H1 (cell line): ENCODE measurements at regions not wholly inside any gene's neighbourhood (a gene's known extent, or its start where the extent isn't known, plus 50 kb on each side); places are given as distances from the start of the nearest gene placed in this dataset.

Experiments used
- CTCF ChIA-PET: fragments of 300-600 bp; sonication (Branson Sonifier 250); formaldehyde crosslinking; loops from one replicate; lab custom pipeline; 2021; ENCODE audit not compliant: partially characterized antibody; lab: Charles Lee
- POLR2A ChIA-PET: fragments of 300-600 bp; sonication (Branson Sonifier 250); formaldehyde crosslinking; loops from one replicate; lab custom pipeline; 2021; ENCODE audit warnings: inconsistent platforms; ENCODE audit not compliant: partially characterized antibody; lab: Charles Lee
- DNase-seq, 2 experiments: peaks; one replicate each; pipeline versions ENCODE4 v3.0.0 to v3.0.0-alpha.2; 2010 to 2022; ENCODE audit warnings: low spot score in 2 of 2, low read depth in 1 of 2, mixed read lengths in 1 of 2
- FAIRE-seq: peaks from 2 replicates; lab custom pipeline; 2011; peaks lifted over from hg19 to GRCh38; lab: Jason Lieb, UNC
- H2AFZ ChIP-seq: 2 replicates; pipeline ENCODE4 v1.8.1; 2012; ENCODE audit warnings: low read length, inconsistent platforms
- H2AK5ac ChIP-seq: 2 replicates; pipeline ENCODE4 v1.6.1; 2013; ENCODE audit warnings: low read depth, low read length
- H2BK120ac ChIP-seq: replicated peaks from 2 replicates; pipeline ENCODE3; 2013; ENCODE audit warnings: low read depth, low read length, inconsistent platforms
- H2BK12ac ChIP-seq: 2 replicates; pipeline ENCODE4 v1.6.1; 2013; ENCODE audit warnings: low read depth, low read length
- H2BK15ac ChIP-seq: 2 replicates; pipeline ENCODE4 v1.6.1; 2013; ENCODE audit warnings: low read length
- H2BK20ac ChIP-seq: 2 replicates; pipeline ENCODE4 v1.6.1; 2013; ENCODE audit warnings: low read length
- H2BK5ac ChIP-seq: 2 replicates; pipeline ENCODE4 v1.6.1; 2013; ENCODE audit warnings: low read depth, low read length
- H3K14ac ChIP-seq: 2 replicates; pipeline ENCODE4 v1.6.1; 2013; ENCODE audit warnings: inconsistent platforms; ENCODE audit not compliant: insufficient read length
- H3K18ac ChIP-seq: 2 replicates; pipeline ENCODE4 v1.6.1; 2013; ENCODE audit warnings: low read length; ENCODE audit errors: extremely low read depth
- H3K23ac ChIP-seq: 2 replicates; pipeline ENCODE4 v1.6.1; 2013; ENCODE audit warnings: inconsistent platforms; ENCODE audit not compliant: insufficient read length
- H3K23me2 ChIP-seq: 2 replicates; pipeline ENCODE4 v1.6.1; 2013; ENCODE audit warnings: low read depth, low read length
- H3K27ac ChIP-seq: 2 replicates; pipeline ENCODE4 v1.6.1; 2011; ENCODE audit warnings: low read depth, low read length, inconsistent platforms
- H3K27me3 ChIP-seq, 4 experiments: replicated peaks in 1 of 4; 1 replicate in 1 of 4; 2 replicates in 3 of 4; pipeline versions ENCODE4 v1.6.1 to v1.8.1; 2011 to 2013; ENCODE audit warnings: low read length in 3 of 4, mild to moderate bottlenecking in 3 of 4, inconsistent platforms in 2 of 4, mixed read lengths in 2 of 4, moderate library complexity in 1 of 4; ENCODE audit not compliant: control insufficient read depth in 3 of 4, insufficient read depth in 3 of 4; ENCODE audit errors: extremely low read depth in 1 of 4
- H3K36me3 ChIP-seq, 4 experiments: 2 replicates each; pipeline versions ENCODE4 v1.6.1 to v1.8.1; 2011 to 2013; ENCODE audit warnings: mild to moderate bottlenecking in 4 of 4, low read length in 3 of 4, moderate library complexity in 2 of 4, control low read depth in 1 of 4, inconsistent platforms in 1 of 4; ENCODE audit not compliant: insufficient read depth in 4 of 4, control insufficient read depth in 2 of 4
- H3K4ac ChIP-seq: replicated peaks from 2 replicates; pipeline ENCODE3; 2013; ENCODE audit warnings: low read length, low read depth, mixed read lengths, inconsistent platforms; ENCODE audit not compliant: insufficient read length
- H3K4me1 ChIP-seq, 4 experiments: replicated peaks in 1 of 4; 1 replicate in 1 of 4; 2 replicates in 3 of 4; pipeline versions ENCODE4 v1.6.1 to v1.8.1; 2011 to 2013; ENCODE audit warnings: low read length in 3 of 4, inconsistent platforms in 2 of 4, mixed read lengths in 1 of 4; ENCODE audit not compliant: insufficient read depth in 4 of 4, control insufficient read depth in 3 of 4
- H3K4me2 ChIP-seq, 2 experiments: 2 replicates each; pipeline versions ENCODE4 v1.6.1 to v1.8.1; 2011 to 2013; ENCODE audit warnings: low read depth in 2 of 2, low read length in 2 of 2, control low read depth in 1 of 2, inconsistent platforms in 1 of 2, mild to moderate bottlenecking in 1 of 2; ENCODE audit not compliant: insufficient read depth in 1 of 2
- H3K4me3 ChIP-seq, 4 experiments: fragments of 200-600, 300-600 bp in 1 of 4; sonication (generic), shearing (Covaris generic), sonication (Bioruptor Twin) in 1 of 4; 2 replicates each; pipeline versions ENCODE4 v1.5.1 to v1.8.1; 2011 to 2016; ENCODE audit warnings: low read length in 4 of 4, low read depth in 3 of 4, control low read depth in 2 of 4, inconsistent platforms in 2 of 4, mild to moderate bottlenecking in 2 of 4, mixed read lengths in 1 of 4, moderate library complexity in 1 of 4; ENCODE audit not compliant: insufficient read depth in 2 of 4; ENCODE audit errors: extremely low read depth in 1 of 4
- H3K56ac ChIP-seq: replicated peaks from 2 replicates; pipeline ENCODE3; 2013; ENCODE audit warnings: low read depth, mild to moderate bottlenecking, mixed read lengths, low read length, inconsistent platforms; ENCODE audit not compliant: insufficient read length
- H3K79me1 ChIP-seq: 2 replicates; pipeline ENCODE4 v1.6.1; 2013; ENCODE audit warnings: low read depth, low read length, control low read depth
- H3K79me2 ChIP-seq, 2 experiments: 2 replicates each; pipeline versions ENCODE4 v1.6.1 to v1.8.1; 2012 to 2013; ENCODE audit warnings: low read length in 2 of 2, mild to moderate bottlenecking in 2 of 2, inconsistent platforms in 1 of 2; ENCODE audit not compliant: insufficient read depth in 2 of 2, control insufficient read depth in 1 of 2
- H3K9ac ChIP-seq, 4 experiments: replicated peaks in 1 of 4; 1 replicate in 1 of 4; 2 replicates in 3 of 4; pipeline versions ENCODE4 v1.6.1 to v1.8.1; 2011 to 2013; ENCODE audit warnings: low read depth in 3 of 4, low read length in 3 of 4, control low read depth in 2 of 4, mild to moderate bottlenecking in 2 of 4, moderate library complexity in 2 of 4, inconsistent platforms in 1 of 4; ENCODE audit errors: extremely low read depth in 1 of 4
- H3K9me3 ChIP-seq, 2 experiments: 2 replicates each; pipeline versions ENCODE4 v1.6.1 to v1.8.1; 2012 to 2013; ENCODE audit warnings: mild to moderate bottlenecking in 2 of 2, moderate library complexity in 2 of 2, control low read depth in 1 of 2, inconsistent platforms in 1 of 2, low read depth in 1 of 2, low read length in 1 of 2, mixed read lengths in 1 of 2; ENCODE audit not compliant: insufficient read depth in 2 of 2
- H4K20me1 ChIP-seq, 2 experiments: replicated peaks in 1 of 2; 2 replicates each; pipeline versions ENCODE3 to v1.8.1; 2011 to 2013; ENCODE audit warnings: inconsistent platforms in 2 of 2, low read length in 2 of 2, mild to moderate bottlenecking in 1 of 2; ENCODE audit not compliant: insufficient read depth in 2 of 2, control insufficient read depth in 1 of 2
- H4K5ac ChIP-seq: 2 replicates; pipeline ENCODE4 v1.6.1; 2013; ENCODE audit warnings: low read length, low read depth, mixed read lengths, inconsistent platforms; ENCODE audit not compliant: insufficient read length
- H4K8ac ChIP-seq: 2 replicates; pipeline ENCODE4 v1.8.0; 2013; ENCODE audit warnings: mild to moderate bottlenecking, moderate library complexity, low read length, inconsistent platforms; ENCODE audit not compliant: insufficient read depth; ENCODE audit errors: extremely low read depth
- H4K91ac ChIP-seq: replicated peaks from 2 replicates; pipeline ENCODE3; 2013; ENCODE audit warnings: low read length, mixed read lengths, inconsistent platforms; ENCODE audit not compliant: insufficient read length
- BACH1 ChIP-seq: IDR thresholded peaks from 2 replicates; pipeline ENCODE4 v1.6.1; 2012; ENCODE audit warnings: low read length, improper control_type of control experiment
- JUN ChIP-seq: IDR thresholded peaks from 2 replicates; pipeline ENCODE4 v1.6.1; 2011; ENCODE audit warnings: low read depth, mild to moderate bottlenecking, improper control_type of control experiment, low read length
- KDM5A ChIP-seq: fragments of 200-600 bp; IDR thresholded peaks from 2 replicates; pipeline ENCODE4 v1.7.1; 2012; ENCODE audit warnings: mild to moderate bottlenecking, low read length, inconsistent platforms, mixed read lengths
- POLR2A ChIP-seq, 2 experiments: IDR thresholded peaks; 1 replicate in 1 of 2; 2 replicates in 1 of 2; pipeline ENCODE4 v1.6.1; 2011; ENCODE audit warnings: low read depth in 2 of 2, low read length in 2 of 2, mild to moderate bottlenecking in 2 of 2; ENCODE audit errors: control extremely low read depth in 1 of 2
- RBBP5 ChIP-seq: IDR thresholded peaks from 2 replicates; pipeline ENCODE4 v1.7.1; 2012; ENCODE audit warnings: low read depth, mild to moderate bottlenecking, inconsistent platforms, low read length, moderate library complexity, borderline replicate concordance
- RNF2 ChIP-seq: fragments of 200-900, 300-1000 bp; sonication (generic); IDR thresholded peaks from 2 replicates; pipeline ENCODE4 v1.7.1; 2016; ENCODE audit warnings: borderline replicate concordance, low read depth, mild to moderate bottlenecking, antibody characterized with exemption, low read length; ENCODE audit not compliant: poor library complexity, severe bottlenecking; ENCODE audit errors: missing control alignments
- TAF1 ChIP-seq: IDR thresholded peaks from 2 replicates; pipeline ENCODE4 v1.6.1; 2011; ENCODE audit warnings: mild to moderate bottlenecking, low read depth, low read length
- TCF12 ChIP-seq: IDR thresholded peaks from 2 replicates; pipeline ENCODE4 v1.6.1; 2011; ENCODE audit warnings: low read depth, mild to moderate bottlenecking, low read length
- WGBS, 2 experiments: shearing (Covaris generic) in 1 of 2; methylation state at CpG; one replicate each; pipeline versions ENCODE4 v1.1.6 to v1.1.7; 2013 to 2015; ENCODE audit warnings: low lambda C conversion rate in 2 of 2, mixed read lengths in 2 of 2, inconsistent platforms in 1 of 2, low coverage in 1 of 2, missing lambda C conversion rate in 1 of 2; ENCODE audit not compliant: insufficient replicate concordance in 2 of 2, insufficient coverage in 1 of 2, insufficient read length in 1 of 2; ENCODE audit errors: extremely low coverage in 1 of 2, missing lambda C conversion rate in 1 of 2; 5-methylcytosine and 5-hydroxymethylcytosine counted together
- TF ChIP-seq, protein P1 (sequence below): IDR thresholded peaks from 2 replicates; pipeline ENCODE4 v1.6.1; 2012; ENCODE audit warnings: low read length, inconsistent platforms

GRCh38 chr7:31444196-31444595, 69.7 kb upstream of the ITPRID1 start:
- Histone ChIP-seq H2BK5ac (no peak overlapping the region), H2BK20ac (no peak overlapping the region), H3K23me2 (no peaks in the 10 kb centered on the region), H3K18ac (no peak overlapping the region), H3K4ac (no peak overlapping the region), H2AK5ac (no peak overlapping the region), H3K27me3 (peaks cover 0 to 2% (median under 1%) of the 10 kb centered on the region in 4 experiments; a peak in 1 of 7 replicates), H3K36me3 (no peaks in the 10 kb centered on the region), H3K4me3 (no peak overlapping the region), H3K9me3 (peaks cover 5 to 7% of the 10 kb centered on the region in 2 experiments; a peak in 2 of 4 replicates), H3K4me2 (no peak overlapping the region), H4K8ac (no peak overlapping the region), H2BK15ac (no peak overlapping the region), H4K5ac (no peak overlapping the region), H2AFZ (no peak overlapping the region), H3K79me2 (no peaks in the 10 kb centered on the region), H2BK12ac (no peak overlapping the region), H3K56ac (no peak overlapping the region), H2BK120ac (no peak overlapping the region), H3K27ac (no peak overlapping the region), H3K23ac (no peak overlapping the region), H3K79me1 (no peaks in the 10 kb centered on the region), H3K4me1 (peaks cover 0 to 3% (median 0%) of the 10 kb centered on the region in 4 experiments; a peak in 1 of 7 replicates), H3K14ac (no peak overlapping the region), H3K9ac (no peak overlapping the region), H4K91ac (no peak overlapping the region), H4K20me1 (no peaks in the 10 kb centered on the region)
- TF ChIP-seq KDM5A, result no peak
- no peak for TF ChIP-seq POLR2A (IDR thresholded peaks at IDR 0.05; ENCODE audit: control extremely low read depth in 1 of 2, low read depth in 2 of 2, low read length in 2 of 2)
- TF ChIP-seq BACH1, result no peak
- TF ChIP-seq RBBP5, result no peak
- no peak for TF ChIP-seq RNF2
- TF ChIP-seq, protein P1, sequence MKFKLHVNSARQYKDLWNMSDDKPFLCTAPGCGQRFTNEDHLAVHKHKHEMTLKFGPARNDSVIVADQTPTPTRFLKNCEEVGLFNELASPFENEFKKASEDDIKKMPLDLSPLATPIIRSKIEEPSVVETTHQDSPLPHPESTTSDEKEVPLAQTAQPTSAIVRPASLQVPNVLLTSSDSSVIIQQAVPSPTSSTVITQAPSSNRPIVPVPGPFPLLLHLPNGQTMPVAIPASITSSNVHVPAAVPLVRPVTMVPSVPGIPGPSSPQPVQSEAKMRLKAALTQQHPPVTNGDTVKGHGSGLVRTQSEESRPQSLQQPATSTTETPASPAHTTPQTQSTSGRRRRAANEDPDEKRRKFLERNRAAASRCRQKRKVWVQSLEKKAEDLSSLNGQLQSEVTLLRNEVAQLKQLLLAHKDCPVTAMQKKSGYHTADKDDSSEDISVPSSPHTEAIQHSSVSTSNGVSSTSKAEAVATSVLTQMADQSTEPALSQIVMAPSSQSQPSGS, result no peak
- no peak for TF ChIP-seq JUN
- no peak for TF ChIP-seq TAF1
- no peak for TF ChIP-seq TCF12
- FAIRE-seq, result no peak
- no peak for DNase-seq
- POLR2A ChIA-PET, result no interaction called here
- WGBS, 2 experiments, result 53% methylated on average over 2 of the region's 2 CpGs; no CpG with 5 or more reads in 1 of the 2 experiments
- CTCF ChIA-PET, result interaction anchor here (0.6 to 5.0 kb wide), 38 partner anchors 10 to 310 kb away, joined by 3 to 101 read pairs (median 7); no protein-coding TSS in a partner anchor
